GM21717 (cell line): ENCODE measurements at regions not wholly inside any gene's neighbourhood (a gene's known extent, or its start where the extent isn't known, plus 50 kb on each side); places are given as distances from the start of the nearest gene placed in this dataset.

ENCODE experiments used
- ATAC-seq: cut with Tn5 transposase; IDR thresholded peaks from one replicate; pipeline ENCODE4 v1.9.1; 2021; ENCODE audit warnings: mild to moderate bottlenecking, moderate library complexity; ENCODE audit not compliant: unreplicated experiment

DNA sequence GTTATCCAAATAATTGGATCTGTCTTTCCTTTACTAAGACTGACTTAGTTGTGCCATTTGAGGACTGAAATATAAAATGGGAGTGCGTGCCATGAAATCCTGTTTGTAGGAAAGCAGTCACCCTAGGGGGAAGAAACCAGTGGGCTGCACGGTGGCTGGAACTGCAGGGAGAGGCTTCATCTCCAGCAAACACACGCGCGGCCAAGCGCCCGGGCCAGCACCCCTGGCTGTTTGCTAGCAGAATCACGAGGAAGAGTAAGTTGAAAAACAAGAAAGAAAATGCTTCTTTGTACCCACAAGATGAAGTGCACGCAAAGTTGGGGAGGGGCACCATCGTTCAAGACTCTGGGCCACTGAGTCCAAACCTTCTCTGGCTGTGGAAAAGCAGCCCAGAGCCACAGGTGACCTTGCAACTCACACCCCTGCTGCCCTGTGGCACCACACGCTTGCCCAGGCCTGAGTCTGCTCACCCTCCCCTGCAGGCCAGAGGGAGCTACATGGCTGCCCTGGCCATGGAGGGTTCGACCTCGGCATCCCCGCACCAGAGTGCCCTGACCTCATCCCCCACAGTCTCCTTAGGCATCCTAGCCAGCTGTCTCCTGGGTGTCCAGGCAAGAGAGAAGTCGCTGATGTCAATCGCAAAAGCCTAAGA is 55.2 kb downstream of the IRX2 start:
- no peak for ATAC-seq

DNA sequence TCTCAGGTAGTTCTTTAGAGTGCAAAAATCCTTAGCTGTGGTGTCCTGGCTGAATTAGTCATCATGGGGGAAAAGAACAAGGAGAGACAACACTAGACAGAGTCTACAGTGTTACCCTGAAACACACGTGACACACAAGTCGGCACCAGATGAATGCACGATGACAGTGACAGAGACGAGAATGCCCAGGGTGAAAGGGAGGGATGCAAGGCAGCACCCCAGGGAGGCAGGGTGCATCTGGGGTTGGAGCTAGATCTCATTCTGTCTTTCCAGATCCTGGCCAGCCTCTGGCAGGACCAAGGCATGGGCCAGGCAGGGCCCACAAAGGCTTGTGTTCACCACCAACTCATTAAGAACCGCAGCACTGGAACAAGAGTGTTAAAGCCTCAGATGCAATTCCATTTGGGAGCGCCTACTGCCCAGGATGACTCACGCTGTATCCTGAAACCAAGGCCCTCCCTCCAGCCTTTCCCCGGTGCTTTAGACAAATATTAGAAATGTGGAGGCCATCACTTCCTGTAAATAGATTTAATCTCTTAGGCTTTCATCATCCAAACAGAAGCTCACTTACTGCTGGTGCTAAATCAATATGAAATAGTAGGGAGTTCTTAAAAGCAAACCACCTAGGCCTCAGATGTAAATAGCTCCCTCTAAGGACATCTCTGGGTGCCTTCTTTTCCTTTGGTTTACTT is 56.1 kb downstream of the IRX2 start:
- no peak for ATAC-seq

DNA sequence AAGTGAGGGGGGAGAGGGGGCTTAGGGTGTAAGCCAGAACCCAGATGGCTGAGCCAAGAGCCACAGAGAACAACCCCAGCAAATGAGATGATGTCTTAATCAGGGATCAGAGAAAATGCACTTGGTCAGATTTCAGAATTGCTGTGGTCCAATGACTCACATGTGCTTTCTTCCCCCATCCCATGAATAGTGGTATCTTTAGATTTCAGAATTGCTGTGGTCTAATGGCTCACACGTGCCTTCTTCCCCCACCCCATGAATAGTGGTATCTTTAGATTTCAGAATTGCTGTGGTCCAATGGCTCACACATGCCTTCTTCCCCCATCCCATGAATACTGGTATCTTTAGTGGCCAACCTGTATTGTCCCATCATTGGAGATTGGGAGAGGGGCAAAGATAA is 59.9 kb downstream of the IRX2 start:
- no peak for ATAC-seq

DNA sequence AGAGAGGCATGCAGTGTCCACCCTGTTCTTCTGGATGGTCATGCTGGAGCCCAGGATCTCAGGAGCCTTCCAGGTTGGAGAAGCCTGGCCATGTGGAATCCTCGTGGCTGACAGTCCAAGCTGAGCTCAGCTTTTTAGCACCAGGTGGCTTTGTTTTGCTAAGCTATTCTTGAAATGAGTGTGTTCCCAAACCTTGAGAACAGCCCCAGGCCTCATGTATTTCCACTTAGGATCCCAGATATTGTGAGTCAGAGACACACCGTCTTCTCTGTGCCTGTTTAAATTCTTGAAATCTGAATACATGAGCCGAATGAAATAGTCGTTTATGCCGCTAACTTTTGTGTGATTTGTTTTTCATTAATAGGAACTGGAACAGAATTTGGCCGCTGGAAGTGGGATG is 61.2 kb downstream of the IRX2 start:
- no peak for ATAC-seq

DNA sequence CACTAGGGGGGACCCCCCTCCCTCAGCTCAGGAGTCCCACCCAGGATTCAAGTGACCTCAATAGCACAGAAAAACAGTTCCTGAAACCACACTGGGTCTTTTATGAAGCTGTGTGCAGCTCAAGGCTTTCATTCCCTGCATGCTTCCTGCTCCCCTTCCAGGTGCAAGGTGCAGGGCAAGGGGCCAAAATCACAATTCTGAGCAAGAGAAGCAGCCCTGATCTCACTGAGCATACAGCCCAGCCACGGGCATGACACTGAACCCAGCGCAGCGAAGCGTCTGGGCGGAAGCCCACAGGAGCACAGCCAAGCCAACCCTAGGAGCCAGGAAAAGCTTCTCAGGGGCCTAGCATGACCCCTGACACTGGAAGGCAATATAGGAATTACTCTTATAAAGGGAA is 62.9 kb downstream of the IRX2 start:
- ATAC-seq, result no peak

DNA sequence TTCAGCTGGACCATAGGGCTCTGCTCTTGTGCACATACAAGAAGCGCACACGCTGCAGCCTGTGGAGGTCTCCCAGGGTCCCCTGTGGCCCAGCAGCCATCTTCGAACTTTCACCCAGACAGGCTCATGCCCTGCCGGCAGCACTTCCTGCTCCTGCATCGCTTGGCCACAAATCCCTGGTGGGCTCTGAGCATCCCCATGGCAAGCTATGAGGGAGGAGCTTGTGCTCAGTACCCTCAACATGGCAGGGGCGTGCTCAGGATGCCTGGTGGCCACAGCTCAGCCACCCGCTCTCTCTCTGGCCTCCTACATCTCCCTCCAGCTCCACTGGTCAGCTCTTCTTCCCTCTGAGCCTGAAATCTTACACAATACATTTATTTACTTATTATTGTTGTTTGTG is 63.7 kb downstream of the IRX2 start:
- no peak for ATAC-seq

DNA sequence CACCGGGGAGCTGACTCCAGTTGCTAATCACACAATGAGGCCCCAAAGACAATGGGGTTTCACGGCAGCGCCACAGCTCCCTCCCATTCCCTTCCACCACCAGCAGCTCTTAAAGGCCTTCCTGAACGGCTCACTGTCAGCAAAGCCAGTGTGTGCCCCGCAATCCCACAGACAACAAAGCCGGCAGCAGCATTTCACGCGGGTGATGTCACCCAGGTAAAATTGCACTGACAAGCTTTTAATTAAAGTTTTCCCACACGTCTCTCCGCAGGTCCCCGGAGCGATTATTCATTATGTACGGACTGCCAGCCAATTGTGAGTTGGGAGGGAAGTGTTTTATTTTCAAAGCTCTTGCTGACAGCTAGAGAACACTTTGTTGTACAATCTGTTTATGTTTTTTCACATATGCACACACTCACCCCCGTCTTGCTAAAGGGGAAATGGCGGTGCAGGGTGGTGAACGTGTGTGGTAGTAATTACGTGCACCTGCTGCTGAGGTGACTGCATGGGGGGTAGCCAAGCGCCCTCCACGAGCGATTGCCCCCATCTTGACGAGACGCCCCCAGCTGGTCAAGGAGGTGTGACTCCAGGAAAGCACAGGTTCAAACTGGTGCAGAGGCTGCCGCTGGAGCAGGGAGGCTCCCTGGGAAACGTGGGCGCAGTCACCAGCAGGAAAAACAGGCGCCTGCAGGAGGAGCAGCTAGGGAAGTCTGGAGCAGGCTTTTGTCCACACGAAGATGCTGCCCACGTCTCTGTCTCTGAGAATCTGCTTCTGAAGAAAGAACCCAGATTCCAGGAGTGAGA is 65.0 kb downstream of the IRX2 start:
- ATAC-seq, result no peak

DNA sequence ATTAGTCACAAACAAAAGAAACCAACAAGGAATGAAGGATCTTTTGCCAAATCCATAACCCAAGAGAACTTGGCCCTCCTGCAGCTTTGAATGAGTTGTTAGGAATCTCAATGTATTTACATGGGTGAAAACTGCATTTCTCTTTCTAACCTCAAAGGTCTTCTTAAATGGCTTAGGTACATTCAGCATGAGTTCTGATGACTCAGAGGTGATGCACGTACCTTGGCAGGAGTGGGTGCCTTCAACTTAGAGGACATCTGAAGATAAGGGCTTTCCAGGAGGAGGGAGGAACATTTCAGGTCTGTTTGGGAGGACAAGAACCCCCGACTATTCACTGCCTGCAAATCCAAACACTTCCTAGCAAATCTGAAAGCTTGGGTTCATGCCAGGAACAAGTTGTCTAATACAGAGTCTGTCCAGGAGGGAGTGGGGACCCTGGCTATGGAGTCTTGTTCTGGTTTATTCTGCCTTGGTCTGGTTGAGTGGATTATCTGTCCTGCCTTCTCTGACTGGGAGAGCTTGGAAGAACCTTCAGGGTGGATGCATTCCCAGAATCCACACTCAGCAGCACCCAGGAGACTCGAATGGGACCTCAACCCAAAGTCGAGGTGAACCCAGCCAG is 65.7 kb downstream of the IRX2 start:
- ATAC-seq, result no peak

DNA sequence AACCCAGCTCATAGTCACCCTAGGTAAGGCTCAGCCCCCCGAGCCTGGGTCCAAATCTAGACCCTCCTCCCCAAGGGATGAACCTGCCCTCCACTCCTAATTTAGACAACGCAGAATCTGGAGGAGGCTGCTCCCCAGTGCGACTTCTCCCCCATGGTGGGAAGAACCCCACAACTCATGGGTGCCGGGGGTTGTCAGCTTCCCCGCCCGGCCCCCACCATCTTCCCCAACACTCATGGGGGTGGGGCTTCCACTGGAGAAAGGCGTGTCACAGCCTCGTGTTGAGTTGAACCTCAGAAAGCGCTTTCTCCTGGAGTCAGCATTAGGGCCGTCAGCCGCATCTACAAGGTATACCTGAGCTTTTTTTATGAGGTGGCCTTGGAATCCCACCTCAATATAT is 66.9 kb downstream of the IRX2 start:
- ATAC-seq, result no peak

DNA sequence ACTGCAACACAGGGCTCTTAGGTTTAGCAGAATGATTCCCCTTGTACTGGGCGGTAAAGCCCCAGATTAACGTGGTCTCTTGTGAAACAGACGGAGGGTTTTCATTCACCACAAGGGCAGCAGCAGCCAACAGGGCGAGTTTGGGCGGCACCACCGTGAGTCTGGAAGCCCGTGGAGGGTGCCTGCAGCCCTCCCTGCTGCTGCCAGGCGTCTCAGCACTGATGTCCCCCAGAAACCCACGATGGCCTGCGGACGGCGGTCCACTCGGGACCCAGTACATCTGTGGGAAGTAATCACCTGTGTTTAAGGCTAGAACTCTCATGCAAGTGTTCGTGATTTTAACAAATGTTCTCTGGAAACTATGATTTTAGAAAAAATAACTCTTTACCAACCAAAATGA is 67.8 kb downstream of the IRX2 start:
- no peak for ATAC-seq

DNA sequence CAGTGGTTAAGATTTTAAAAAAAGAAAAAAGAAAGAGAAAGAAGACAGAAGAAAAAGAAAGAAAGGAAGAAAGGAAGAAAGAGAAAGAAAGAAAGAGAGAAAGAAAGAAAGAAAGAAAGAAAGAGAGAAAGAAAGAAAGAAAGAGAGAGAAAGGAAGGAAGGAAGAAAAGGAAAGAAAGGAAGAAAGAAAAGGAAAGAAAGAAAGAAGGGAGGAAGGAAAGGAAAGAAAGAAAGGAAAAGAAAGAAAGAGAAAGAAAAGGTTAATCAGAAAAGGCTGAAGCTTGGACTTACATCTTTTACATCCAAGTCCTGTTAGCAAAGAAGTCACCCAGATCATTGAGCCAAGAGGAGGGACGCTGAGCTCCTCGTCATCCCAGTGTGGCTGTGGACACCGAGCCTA is 70.0 kb downstream of the IRX2 start:
- ATAC-seq, result no peak

DNA sequence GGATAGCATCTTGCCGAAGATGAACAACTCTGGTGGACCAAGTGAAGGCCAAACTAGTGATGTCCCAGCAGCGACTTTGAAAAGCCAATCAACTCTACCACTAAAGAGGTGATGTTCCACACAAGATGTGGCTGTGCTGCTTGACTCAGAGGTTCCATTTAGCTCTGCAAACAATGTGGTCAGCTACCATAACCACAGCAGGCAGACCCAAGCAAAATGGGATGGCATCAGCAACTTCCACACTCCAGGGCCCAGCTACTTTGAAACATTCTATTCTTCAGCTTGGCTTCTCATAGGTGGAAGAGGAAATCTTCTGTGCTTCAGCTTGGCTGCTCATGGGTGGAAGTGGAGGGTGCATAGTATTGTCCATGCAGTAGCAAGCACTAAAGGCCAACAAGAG is 70.5 kb downstream of the IRX2 start:
- no peak for ATAC-seq

DNA sequence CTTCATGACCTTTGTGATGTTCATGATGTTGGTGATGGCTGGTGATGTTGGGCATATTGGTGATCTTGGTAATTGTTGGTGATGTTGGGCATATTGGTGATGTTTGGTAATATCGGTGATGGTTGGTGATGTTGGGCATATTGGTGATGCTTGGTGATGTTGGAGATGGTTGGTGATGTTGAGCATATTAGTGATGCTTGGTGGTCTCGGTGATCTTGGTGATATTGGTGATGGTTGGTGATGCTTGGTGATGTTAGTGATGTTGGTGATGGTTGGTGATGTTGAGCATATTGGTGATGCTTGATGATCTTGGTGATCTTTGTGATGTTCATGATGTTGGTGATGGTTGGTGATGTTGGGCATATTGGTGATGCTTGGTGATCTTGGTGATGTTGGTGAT is 73.8 kb downstream of the IRX2 start:
- no peak for ATAC-seq

DNA sequence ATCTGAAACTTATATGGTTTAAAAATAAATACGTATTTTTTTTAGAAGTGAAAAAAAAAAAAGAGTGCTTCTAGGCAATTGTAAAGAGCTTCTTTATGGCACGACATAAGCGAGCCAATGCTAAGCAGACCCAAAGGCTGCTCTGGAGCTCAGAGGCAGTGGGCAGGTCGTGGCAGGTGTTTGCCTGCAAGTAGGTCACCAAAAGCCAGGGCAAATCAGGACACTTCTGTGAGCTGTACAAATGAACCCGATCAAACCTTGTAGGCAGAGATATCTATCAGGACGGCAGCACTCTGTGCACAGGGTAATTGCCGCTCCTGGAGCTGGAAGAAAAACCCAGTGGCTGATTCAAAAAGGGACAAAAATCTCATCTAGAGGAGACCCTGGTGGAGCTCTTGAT is 75.9 kb downstream of the IRX2 start:
- no peak for ATAC-seq

DNA sequence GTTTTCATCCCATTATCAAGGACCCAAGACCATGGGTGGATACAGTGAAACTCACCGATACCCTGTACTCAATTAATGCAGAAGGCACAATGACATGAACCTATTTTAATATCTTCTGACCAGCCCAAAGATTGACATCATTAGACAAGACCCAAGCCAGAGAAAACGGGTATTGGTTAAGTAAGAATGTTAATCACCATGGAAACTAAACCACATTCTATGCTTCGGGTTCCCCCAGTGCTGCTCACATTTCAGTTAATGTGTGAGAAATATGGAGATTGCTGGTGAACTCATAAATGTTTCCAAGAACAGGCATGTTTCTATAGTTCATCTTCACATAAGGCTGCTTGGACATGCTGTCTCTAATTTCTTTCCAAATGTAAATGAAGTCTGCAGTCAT is 77.0 kb downstream of the IRX2 start:
- no peak for ATAC-seq

DNA sequence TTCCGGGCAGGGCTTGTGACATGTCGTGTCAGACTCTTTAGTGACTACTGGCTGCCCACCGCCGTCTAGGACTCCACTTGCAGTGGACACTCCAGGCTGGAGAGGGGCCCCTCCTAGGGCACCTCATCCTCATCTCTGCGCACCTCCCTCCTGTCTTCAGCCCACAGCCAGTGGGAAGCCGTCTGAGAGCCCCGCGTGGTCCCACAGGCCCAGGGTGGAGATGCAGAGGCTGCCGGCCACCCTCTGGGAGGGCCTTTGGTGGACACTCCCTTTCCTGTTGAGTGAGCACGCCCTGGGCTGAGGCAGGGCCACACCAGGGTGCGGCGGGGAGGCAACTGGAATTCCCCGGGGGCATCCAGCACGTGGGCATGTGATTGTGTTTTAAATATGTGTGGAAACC is 80.5 kb downstream of the IRX2 start:
- ATAC-seq, result no peak

DNA sequence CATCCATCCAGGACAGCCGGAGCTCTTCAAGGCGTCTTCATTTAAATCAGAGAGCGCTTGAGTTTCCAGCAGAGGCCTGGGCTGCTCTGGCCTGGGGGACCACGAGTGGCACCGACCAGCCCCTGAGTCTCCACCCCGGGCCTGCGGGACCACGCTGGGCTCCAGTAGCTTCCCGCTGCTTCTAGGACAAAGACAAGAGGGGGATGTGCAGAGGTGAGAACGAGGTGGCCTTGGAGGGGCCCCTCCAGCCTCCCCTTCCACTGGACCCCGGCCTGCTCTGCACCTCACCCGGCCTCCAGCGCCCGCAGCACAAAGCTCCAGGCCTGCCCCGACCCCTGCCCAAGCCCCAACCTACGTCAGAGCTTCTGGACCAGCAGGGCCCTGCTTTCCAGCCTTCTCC is 81.6 kb downstream of the IRX2 start:
- ATAC-seq, result no peak

DNA sequence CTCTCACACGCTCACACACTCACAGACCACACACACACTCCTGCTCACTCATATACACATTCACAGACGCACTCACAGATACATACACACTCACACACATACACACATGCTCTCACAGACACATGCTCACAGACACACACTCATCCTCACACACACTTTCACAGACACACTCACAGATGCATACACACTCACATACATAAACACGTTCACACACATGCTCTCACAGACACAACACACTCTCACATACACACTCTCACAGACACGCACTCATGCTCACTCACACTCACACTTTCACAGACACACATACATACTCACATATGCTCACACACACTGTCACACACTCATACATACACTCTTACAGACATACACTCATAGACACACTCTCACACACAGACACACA is 82.2 kb downstream of the IRX2 start:
- ATAC-seq, result no peak

DNA sequence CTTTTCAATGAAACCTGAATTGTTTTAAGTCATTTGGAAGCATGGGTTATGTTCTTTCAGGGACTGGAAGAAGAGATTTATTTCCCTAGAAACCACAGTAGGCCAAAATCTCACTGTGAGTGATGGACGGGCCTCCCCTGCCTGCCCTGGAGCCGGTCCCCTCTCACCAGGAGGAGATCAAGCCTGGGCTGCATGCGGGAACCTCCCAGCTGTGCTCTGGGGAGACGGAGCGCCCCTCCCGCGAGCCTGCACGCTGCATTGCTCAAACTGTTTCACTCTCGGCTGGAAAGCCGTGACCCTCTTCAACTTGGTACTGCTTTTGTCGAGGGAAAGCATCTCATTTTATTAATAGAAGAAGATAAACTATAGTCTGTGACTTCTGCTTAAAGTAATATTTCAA is 85.4 kb downstream of the IRX2 start:
- no peak for ATAC-seq

DNA sequence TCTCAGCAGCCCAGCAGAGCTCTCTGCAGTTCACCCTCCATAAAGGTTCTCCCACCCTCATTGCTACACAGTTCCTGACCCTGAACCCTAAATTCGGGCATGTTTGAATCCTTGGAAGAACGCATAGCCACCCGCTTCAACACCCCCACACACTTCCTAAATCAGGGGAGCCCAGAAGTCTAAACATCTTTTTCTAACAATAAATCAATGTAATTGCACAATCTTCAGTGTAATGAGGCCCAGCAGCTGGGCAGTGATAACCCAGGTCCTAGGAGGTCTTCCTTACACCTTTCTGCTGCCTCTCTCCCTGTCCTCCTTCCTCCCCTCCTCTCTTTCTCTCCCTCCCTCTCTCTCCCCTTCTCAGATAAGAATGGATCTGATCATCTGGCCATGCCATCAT is 88.0 kb downstream of the IRX2 start:
- ATAC-seq, result no peak

DNA sequence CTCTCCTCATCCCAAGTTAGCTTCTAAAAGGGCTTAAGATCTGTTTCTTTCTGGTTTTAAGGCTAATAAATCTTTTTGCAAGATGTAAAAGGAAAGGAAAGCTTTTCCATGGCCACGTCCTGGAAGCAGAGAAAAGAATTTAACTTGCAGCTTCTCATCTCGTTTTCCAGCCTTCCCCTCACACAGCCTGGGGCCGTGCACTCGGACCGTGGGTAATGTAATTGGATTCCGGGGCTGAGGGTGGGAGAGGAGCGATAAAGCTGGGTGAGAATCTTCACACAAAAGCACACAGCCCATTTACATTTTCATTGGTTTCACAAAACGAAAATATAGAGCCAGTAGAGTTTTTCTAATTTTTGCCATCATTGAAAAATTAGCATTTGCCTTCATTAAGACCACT is 91.2 kb downstream of the IRX2 start:
- ATAC-seq, result no peak
